Heart left ventricle (tissue), 13 donors: ENCODE measurements at regions not wholly inside any gene's neighbourhood (a gene's known extent, or its start where the extent isn't known, plus 50 kb on each side); places are given as distances from the start of the nearest gene placed in this dataset.

ENCODE experiments used
- POLR2A ChIP-seq, 2 donors: fragments of 450-650 bp; IDR thresholded peaks; one replicate each; pipeline ENCODE4 v1.6.1; 2017; ENCODE audit warnings: antibody characterized with exemption in 2 of 2, mild to moderate bottlenecking in 2 of 2, moderate library complexity in 2 of 2
- TF ChIP-seq, protein P1 (sequence below), 12 donors: fragments of 200-600 bp; sonication (generic) in 4 of 12; IDR thresholded peaks; one replicate each; pipeline versions ENCODE4 v1.5.0 to v1.8.0; 2018 to 2022; ENCODE audit warnings: antibody characterized with exemption in 12 of 12, mild to moderate bottlenecking in 5 of 12
- donor health status: ischemic (EF 13 %, LVEDD 7.1; RV severe dilation, severe dysfunction).
- donor health status: DM: no; HTN: yes; CAD: no.
- donor health status: DM: no; HTN: no; CAD: no.
- donor health status: ischemic (EF 25% LVEDD 6.9; RV normal size, moderate dysfunction).
- donor health status: ischemic (EF 25% LVEDD 5.7; RV mildly dilated, moderate dysfunction).
- donor health status: ischemic (EF 35%, LVEDD 5.7; RV mildly dilated, moderate dysfunction).
- donor health status: nonischemic (EF 11% LVEDD 7.7; RV severe dilation, severe dysfunction).
- donor health status: DM: yes; HTN: yes; CAD: no.
- donor health status: PGD.
- donor health status: ischemic (EF 29% LVEDD 5.4; RV normal size, mild dysfunction).
- donor health status: nonischemic (EF 23%, LVEDD 6.1; RV moderate dilation, normal function).

DNA sequence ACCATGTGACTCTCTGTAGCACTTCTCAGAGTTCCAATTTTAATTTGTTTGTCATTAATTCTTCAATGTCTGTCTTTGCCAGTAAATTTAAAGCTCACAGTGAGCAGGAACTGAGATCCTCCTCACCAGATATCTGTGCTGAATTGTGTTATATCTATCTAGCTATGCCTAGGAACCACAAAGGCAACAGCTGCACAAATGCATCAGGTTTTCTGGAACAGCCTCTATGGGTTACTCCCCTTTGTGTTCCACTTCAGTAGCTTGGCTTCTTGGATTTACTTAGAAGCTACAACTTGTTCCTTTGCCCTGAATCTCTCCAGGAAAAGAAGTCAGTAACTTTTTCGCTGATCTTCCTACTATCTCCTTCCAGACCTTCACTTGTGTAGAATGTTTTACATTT, 1237.8 kb upstream of the ADGRL4 start:
- TF ChIP-seq, protein P1, sequence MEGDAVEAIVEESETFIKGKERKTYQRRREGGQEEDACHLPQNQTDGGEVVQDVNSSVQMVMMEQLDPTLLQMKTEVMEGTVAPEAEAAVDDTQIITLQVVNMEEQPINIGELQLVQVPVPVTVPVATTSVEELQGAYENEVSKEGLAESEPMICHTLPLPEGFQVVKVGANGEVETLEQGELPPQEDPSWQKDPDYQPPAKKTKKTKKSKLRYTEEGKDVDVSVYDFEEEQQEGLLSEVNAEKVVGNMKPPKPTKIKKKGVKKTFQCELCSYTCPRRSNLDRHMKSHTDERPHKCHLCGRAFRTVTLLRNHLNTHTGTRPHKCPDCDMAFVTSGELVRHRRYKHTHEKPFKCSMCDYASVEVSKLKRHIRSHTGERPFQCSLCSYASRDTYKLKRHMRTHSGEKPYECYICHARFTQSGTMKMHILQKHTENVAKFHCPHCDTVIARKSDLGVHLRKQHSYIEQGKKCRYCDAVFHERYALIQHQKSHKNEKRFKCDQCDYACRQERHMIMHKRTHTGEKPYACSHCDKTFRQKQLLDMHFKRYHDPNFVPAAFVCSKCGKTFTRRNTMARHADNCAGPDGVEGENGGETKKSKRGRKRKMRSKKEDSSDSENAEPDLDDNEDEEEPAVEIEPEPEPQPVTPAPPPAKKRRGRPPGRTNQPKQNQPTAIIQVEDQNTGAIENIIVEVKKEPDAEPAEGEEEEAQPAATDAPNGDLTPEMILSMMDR (IDR thresholded peaks at IDR 0.05), result no peak
- TF ChIP-seq POLR2A (IDR thresholded peaks at IDR 0.05), result no peak
